Colonic mucosa (tissue), 4 donors: ENCODE measurements at regions not wholly inside any gene's neighbourhood (a gene's known extent, or its start where the extent isn't known, plus 50 kb on each side); places are given as distances from the start of the nearest gene placed in this dataset.

Experiments
- DNase-seq: peaks from one replicate; pipeline ENCODE4 v3.0.0-alpha.2; 2020
- H3K27ac ChIP-seq: fragments of 200-600 bp; one replicate; pipeline ENCODE4 v1.8.0; 2021
- H3K27me3 ChIP-seq: fragments of 200-600 bp; one replicate; pipeline ENCODE4 v1.8.0; 2021
- H3K36me3 ChIP-seq: fragments of 200-600 bp; one replicate; pipeline ENCODE4 v1.8.0; 2021
- H3K4me1 ChIP-seq: fragments of 200-600 bp; one replicate; pipeline ENCODE4 v1.8.0; 2021; ENCODE audit warnings: mild to moderate bottlenecking
- H3K4me3 ChIP-seq: fragments of 200-600 bp; one replicate; pipeline ENCODE4 v1.8.0; 2021
- H3K9ac ChIP-seq, 2 donors: one replicate each; pipeline ENCODE4 v1.7.0; 2013; ENCODE audit warnings: control low read depth in 2 of 2, low read depth in 2 of 2, low read length in 2 of 2
- H3K9me3 ChIP-seq: fragments of 200-600 bp; one replicate; pipeline ENCODE4 v1.8.0; 2021
- intact Hi-C: fragments of 100-400 bp; cut with DNase I; formaldehyde crosslinking; loops from one replicate; pipeline ENCODE4 v1.14.1; 2022
- TF ChIP-seq, protein P1 (sequence below): fragments of 200-600 bp; IDR thresholded peaks from one replicate; pipeline ENCODE4 v1.8.0; 2022; ENCODE audit warnings: antibody characterized with exemption, mild to moderate bottlenecking
- donor health status: healthy.
- donor health status: DM: no; HTN: no; CAD: no.
- donor health status: DM: no; HTN: no; CAD: no.

DNA sequence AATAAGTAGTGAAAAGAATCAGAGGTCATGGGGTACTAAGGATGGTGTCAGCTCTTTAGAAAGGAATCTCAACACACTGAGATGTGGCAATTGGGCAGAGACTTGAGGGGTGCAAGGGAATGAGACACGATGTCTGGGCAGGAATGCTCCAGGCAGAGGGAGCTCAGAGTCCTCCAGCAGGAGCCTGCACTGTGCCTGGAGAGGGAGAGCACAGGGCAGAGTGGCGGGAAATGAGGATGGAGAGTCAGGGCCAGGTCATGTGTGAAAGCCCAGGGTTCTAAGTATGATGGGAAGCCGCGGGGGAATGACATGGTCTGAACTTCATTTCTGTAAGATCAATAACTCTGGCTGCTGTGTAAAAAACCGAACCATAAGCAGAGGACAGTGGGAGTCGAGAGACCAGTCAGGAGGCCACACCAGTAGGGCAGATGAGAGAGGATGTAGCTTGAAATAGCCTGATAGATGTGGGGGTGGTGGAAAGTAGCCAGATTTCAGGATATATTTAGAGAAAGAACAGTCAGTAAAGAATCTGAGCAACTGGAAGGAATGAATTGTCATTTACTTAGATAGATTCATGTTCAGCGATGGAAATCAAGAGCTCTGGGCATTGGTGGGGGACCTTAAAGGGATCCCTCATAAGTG lies 133.4 kb upstream of the DTNBP1 start:
- intact Hi-C loops = no loop called here

DNA sequence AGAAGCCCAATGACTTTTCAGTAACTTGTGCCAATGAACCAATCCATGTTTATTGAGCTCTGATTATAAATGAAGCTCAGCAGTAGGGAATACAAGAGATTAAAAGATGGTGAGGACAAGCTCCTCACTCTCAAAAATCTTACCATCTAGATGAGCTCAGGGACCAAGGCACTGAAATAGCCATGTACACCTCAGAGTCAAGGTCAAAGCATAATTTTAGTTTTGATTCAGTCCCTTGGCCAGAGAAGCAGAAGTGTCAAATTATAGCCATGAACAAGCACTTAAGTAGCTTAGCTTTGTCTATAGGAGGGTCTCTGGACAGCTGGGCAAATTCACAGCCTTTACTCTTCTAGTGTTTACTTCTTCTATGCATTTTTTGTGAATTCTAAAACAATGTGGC lies 131.0 kb upstream of the DTNBP1 start:
- intact Hi-C loops = no loop called here
- H3K4me3 ChIP-seq = no peak overlapping the region
- H3K36me3 ChIP-seq = no peaks in the 10 kb centered on the region
- DNase-seq = no peak
- H3K9me3 ChIP-seq = peaks cover 3% of the 10 kb centered on the region
- H3K4me1 ChIP-seq = no peaks in the 10 kb centered on the region
- TF ChIP-seq, protein P1, sequence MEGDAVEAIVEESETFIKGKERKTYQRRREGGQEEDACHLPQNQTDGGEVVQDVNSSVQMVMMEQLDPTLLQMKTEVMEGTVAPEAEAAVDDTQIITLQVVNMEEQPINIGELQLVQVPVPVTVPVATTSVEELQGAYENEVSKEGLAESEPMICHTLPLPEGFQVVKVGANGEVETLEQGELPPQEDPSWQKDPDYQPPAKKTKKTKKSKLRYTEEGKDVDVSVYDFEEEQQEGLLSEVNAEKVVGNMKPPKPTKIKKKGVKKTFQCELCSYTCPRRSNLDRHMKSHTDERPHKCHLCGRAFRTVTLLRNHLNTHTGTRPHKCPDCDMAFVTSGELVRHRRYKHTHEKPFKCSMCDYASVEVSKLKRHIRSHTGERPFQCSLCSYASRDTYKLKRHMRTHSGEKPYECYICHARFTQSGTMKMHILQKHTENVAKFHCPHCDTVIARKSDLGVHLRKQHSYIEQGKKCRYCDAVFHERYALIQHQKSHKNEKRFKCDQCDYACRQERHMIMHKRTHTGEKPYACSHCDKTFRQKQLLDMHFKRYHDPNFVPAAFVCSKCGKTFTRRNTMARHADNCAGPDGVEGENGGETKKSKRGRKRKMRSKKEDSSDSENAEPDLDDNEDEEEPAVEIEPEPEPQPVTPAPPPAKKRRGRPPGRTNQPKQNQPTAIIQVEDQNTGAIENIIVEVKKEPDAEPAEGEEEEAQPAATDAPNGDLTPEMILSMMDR = no peak
- no peak overlapping the region for H3K27ac ChIP-seq
- H3K9ac ChIP-seq = no peak overlapping the region
- H3K27me3 ChIP-seq = no peaks in the 10 kb centered on the region

More for the DNA sequence above, 133.4 kb upstream of the DTNBP1 start:
- Histone ChIP-seq H3K9me3 (peaks cover 3% of the 10 kb centered on the region), H3K9ac (no peak overlapping the region), H3K27ac (no peak overlapping the region), H3K4me1 (no peaks in the 10 kb centered on the region), H3K4me3 (no peak overlapping the region), H3K36me3 (no peaks in the 10 kb centered on the region), H3K27me3 (no peaks in the 10 kb centered on the region)
- DNase-seq = no peak
- TF ChIP-seq, protein P1 = no peak

DNA sequence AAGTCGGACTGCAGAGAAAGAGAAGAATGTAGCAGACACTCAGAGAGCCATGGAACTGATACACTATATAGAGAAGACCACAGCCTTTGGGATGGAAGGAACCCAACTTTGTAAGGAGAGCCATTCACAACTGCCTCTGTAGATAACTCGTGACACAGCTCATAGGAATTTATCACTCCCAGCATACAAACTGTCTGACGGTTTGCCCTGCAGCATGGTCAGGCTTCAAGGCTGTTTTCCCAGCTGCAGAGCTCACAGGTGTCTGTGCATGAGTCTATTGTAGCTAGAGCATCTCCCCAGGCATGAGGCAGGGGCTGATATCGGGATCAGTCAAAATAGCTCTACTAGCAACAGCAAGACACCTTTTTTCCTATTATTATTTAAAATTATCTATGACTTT lies 130.5 kb upstream of the DTNBP1 start:
- Histone ChIP-seq H3K27ac (no peak overlapping the region), H3K4me3 (no peak overlapping the region), H3K9ac (no peak overlapping the region), H3K36me3 (no peaks in the 10 kb centered on the region), H3K4me1 (no peaks in the 10 kb centered on the region), H3K27me3 (no peaks in the 10 kb centered on the region), H3K9me3 (no peaks in the 10 kb centered on the region)
- TF ChIP-seq, protein P1 = no peak
- intact Hi-C loops = no loop called here
- DNase-seq = no peak

DNA sequence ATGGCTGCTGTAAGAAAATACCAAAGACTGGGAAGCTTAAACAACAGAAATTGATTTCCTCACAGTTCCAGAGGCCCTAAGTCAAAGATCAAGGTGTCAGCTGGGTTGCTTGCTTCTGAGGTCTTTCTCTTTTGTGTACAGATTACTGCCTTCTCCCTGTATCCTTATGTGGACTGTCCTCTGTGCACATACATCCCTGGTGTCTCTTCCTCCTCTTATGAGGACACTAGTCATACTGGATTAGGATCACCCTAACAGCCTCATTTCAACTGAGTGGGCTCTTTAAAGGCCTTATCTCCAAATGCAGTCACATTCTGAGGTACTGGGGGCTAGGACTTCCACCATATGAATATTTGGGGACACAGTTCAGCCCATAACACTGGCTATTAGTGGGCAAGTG lies 130.0 kb upstream of the DTNBP1 start:
- Histone ChIP-seq H3K27me3 (no peaks in the 10 kb centered on the region), H3K27ac (no peak overlapping the region), H3K9me3 (no peaks in the 10 kb centered on the region), H3K4me3 (no peak overlapping the region), H3K4me1 (no peaks in the 10 kb centered on the region), H3K9ac (no peak overlapping the region), H3K36me3 (no peaks in the 10 kb centered on the region)
- TF ChIP-seq, protein P1 = no peak
- DNase-seq = no peak
- intact Hi-C loops = no loop called here

DNA sequence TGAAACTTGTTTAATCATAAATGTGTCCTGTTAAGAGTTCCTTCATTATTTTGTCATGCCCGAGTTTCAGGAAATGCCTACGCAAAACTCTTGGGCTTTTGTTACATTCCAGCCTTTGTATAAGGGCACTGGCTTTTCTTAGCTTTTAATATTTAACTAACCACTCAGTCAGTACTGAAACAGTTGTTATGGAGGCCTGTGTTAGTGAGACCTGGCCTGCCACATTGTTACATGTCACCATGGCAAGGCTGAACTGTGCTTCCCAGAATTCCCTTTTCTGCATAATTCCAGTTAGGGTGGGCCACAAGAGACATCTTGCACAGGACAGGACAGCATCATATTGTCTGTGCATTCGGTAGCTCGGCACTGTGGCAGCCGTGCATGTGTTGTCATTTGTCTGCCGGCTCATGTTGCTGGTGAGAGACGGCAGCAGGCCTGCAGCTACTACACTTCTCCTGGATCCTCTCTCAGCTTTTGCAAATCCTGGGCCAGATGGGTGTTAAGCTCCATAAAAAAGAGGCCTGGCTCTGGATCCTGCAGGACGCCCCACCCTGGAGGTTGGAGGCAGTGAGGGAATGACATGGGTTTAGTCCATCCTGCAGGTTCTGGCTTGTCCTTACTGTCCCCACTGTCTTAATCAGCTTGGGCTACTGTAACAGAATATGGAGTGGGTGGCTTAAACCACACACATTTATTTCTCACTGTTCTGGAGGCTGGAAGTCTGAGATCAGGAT lies 128.8 kb upstream of the DTNBP1 start:
- TF ChIP-seq, protein P1 = no peak
- peak; percentile 18 for DNase-seq
- no peak overlapping the region for H3K4me3 ChIP-seq
- no peaks in the 10 kb centered on the region for H3K9me3 ChIP-seq
- no peaks in the 10 kb centered on the region for H3K27me3 ChIP-seq
- no peak overlapping the region for H3K27ac ChIP-seq
- no peaks in the 10 kb centered on the region for H3K36me3 ChIP-seq
- H3K4me1 ChIP-seq = no peaks in the 10 kb centered on the region
- intact Hi-C loops = no loop called here
- H3K9ac ChIP-seq = no peak overlapping the region
